MM.1S (cell line): ENCODE measurements at regions not wholly inside any gene's neighbourhood (a gene's known extent, or its start where the extent isn't known, plus 50 kb on each side); places are given as distances from the start of the nearest gene placed in this dataset.

Source experiments
- DNase-seq: peaks from one replicate; pipeline ENCODE4 v3.0.0-alpha.2; 2015
- H2AFZ ChIP-seq: fragments of 300-600 bp; sonication (generic); 2 replicates; pipeline ENCODE4 v1.6.0; 2016; ENCODE audit warnings: antibody characterized with exemption, low read length
- H3F3A ChIP-seq: fragments of 300-600 bp; sonication (generic); 2 replicates; pipeline ENCODE4 v1.6.1; 2016; ENCODE audit warnings: mild to moderate bottlenecking, antibody characterized with exemption, low read length, moderate library complexity, mixed read lengths; ENCODE audit not compliant: insufficient read depth
- H3K27ac ChIP-seq: fragments of 300-600 bp; sonication (generic); 2 replicates; pipeline ENCODE4 v1.5.1; 2016; ENCODE audit warnings: mild to moderate bottlenecking, low read length
- H3K27me3 ChIP-seq: fragments of 300-600 bp; sonication (generic); replicated peaks from 2 replicates; pipeline ENCODE4 v1.6.0; 2016; ENCODE audit warnings: low read length; ENCODE audit not compliant: insufficient read depth
- H3K36me3 ChIP-seq: fragments of 300-600 bp; sonication (generic); replicated peaks from 2 replicates; pipeline ENCODE4 v1.6.1; 2016; ENCODE audit warnings: mild to moderate bottlenecking, low read length, mixed read lengths; ENCODE audit not compliant: insufficient read depth
- H3K4me1 ChIP-seq: fragments of 300-600 bp; sonication (generic); 2 replicates; pipeline ENCODE4 v1.6.1; 2016; ENCODE audit warnings: low read length, mixed read lengths
- H3K4me2 ChIP-seq: fragments of 300-600 bp; sonication (generic); 2 replicates; pipeline ENCODE4 v1.6.0; 2016; ENCODE audit warnings: low read depth, low read length
- H3K4me3 ChIP-seq: fragments of 300-600 bp; sonication (generic); 2 replicates; pipeline ENCODE4 v1.5.1; 2016; ENCODE audit warnings: low read length, mixed read lengths
- H3K79me2 ChIP-seq: fragments of 300-600 bp; sonication (generic); 2 replicates; pipeline ENCODE4 v1.6.1; 2016; ENCODE audit warnings: mixed run types, low read length, mixed read lengths
- H3K9ac ChIP-seq: fragments of 300-600 bp; sonication (generic); 2 replicates; pipeline ENCODE4 v1.6.1; 2016; ENCODE audit warnings: low read length, mixed read lengths
- H3K9me2 ChIP-seq: fragments of 300-600 bp; sonication (generic); replicated peaks from 2 replicates; pipeline ENCODE4 v1.6.1; 2016; ENCODE audit warnings: mild to moderate bottlenecking, low read length, mixed read lengths; ENCODE audit not compliant: insufficient read depth
- H3K9me3 ChIP-seq: fragments of 300-600 bp; sonication (generic); replicated peaks from 2 replicates; pipeline ENCODE4 v1.6.1; 2016; ENCODE audit warnings: mild to moderate bottlenecking, low read length, mixed read lengths; ENCODE audit not compliant: insufficient read depth
- H4K20me1 ChIP-seq: fragments of 300-600 bp; sonication (generic); 2 replicates; pipeline ENCODE4 v1.6.1; 2016; ENCODE audit warnings: mild to moderate bottlenecking, low read length, moderate library complexity, mixed read lengths; ENCODE audit not compliant: insufficient read depth
- CTCF ChIP-seq: fragments of 300-600 bp; sonication (generic); IDR thresholded peaks from 2 replicates; pipeline ENCODE4 v1.5.1; 2016; ENCODE audit warnings: antibody characterized with exemption, low read length, mixed read lengths
- EZH2 ChIP-seq: fragments of 300-600 bp; sonication (generic); optimal IDR thresholded peaks from 2 replicates; pipeline ENCODE3; 2017; ENCODE audit warnings: low read depth, mild to moderate bottlenecking, antibody characterized with exemption, low read length, mixed read lengths
- EZH2phosphoT487 ChIP-seq: fragments of 300-600 bp; sonication (generic); IDR thresholded peaks from 2 replicates; pipeline ENCODE4 v1.6.1; 2018; ENCODE audit warnings: antibody characterized with exemption, low read length

- Histone ChIP-seq H3K9me3 (no peaks in the 10 kb centered on the region), H3K4me3 (no peak overlapping the region), H3K4me1 (no peaks in the 10 kb centered on the region), H3K27ac (no peak overlapping the region), H3K36me3 (no peaks in the 10 kb centered on the region), H3K79me2 (no peaks in the 10 kb centered on the region), H3K27me3 (no peaks in the 10 kb centered on the region), H3K4me2 (no peak overlapping the region), H2AFZ (no peak overlapping the region), H3K9me2 (no peaks in the 10 kb centered on the region), H4K20me1 (no peaks in the 10 kb centered on the region), H3K9ac (no peak overlapping the region), H3F3A (no peaks in the 10 kb centered on the region)
- DNase-seq, result no peak
- TF ChIP-seq EZH2 (no peak), EZH2phosphoT487 (no peak), CTCF (no peak)
These were observed 254.8 kb downstream of the MYCN start for GRCh38 chr2:16194931-16195680.

DNA sequence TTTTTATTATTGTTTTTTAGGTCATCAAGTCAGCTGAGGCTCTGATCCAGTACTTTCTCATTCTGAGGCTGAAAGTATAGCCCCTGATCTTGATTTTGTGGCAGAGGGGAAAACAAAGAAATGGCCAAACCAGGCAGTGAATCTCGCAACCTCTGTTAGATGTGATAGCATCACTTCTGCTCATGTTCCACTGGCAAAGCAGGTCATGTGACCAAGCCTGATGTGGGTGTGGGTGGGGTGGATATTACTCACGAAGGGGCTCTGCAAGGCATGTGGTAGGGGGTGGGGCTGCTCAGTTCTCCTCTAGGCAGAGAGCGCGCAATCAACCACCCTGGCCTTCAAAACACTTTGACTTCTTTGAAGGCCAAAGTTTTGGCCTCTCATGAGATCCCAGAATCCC is 254.2 kb downstream of the MYCN start:
- no peak overlapping the region for H3K9ac ChIP-seq
- H3K27ac ChIP-seq, result no peak overlapping the region
- no peak overlapping the region for H3K4me2 ChIP-seq
- TF ChIP-seq CTCF (no peak), EZH2 (no peak), EZH2phosphoT487 (no peak)
- H3K9me3 ChIP-seq, result no peaks in the 10 kb centered on the region
- no peaks in the 10 kb centered on the region for H4K20me1 ChIP-seq
- H2AFZ ChIP-seq, result no peak overlapping the region
- no peaks in the 10 kb centered on the region for H3K9me2 ChIP-seq
- H3K27me3 ChIP-seq, result no peaks in the 10 kb centered on the region
- DNase-seq, result no peak
- no peak overlapping the region for H3K4me3 ChIP-seq
- H3K79me2 ChIP-seq, result no peaks in the 10 kb centered on the region
- no peaks in the 10 kb centered on the region for H3K36me3 ChIP-seq
- H3K4me1 ChIP-seq, result no peaks in the 10 kb centered on the region
- no peaks in the 10 kb centered on the region for H3F3A ChIP-seq

DNA sequence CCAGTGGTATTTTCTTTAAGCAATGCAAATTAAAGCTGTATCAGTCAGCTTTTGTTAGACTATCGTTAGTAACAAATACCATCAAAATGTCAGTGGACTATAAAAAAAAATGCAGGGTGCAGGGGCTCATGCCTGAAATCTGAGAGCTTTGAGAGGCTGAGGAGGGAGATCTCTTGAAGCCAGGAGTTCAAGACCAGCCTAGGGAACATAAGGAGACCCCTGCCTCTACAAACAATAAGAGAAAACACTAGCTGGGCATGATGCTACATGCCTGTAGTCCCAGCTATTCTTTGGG is 253.7 kb downstream of the MYCN start:
- H3K4me3 ChIP-seq, result no peak overlapping the region
- no peaks in the 10 kb centered on the region for H3K9me2 ChIP-seq
- H3K9ac ChIP-seq, result no peak overlapping the region
- H4K20me1 ChIP-seq, result no peaks in the 10 kb centered on the region
- no peak overlapping the region for H2AFZ ChIP-seq
- no peak for TF ChIP-seq CTCF
- H3K27ac ChIP-seq, result no peak overlapping the region
- H3K36me3 ChIP-seq, result no peaks in the 10 kb centered on the region
- H3K4me1 ChIP-seq, result no peaks in the 10 kb centered on the region
- no peaks in the 10 kb centered on the region for H3K9me3 ChIP-seq
- H3K4me2 ChIP-seq, result no peak overlapping the region
- H3K79me2 ChIP-seq, result no peaks in the 10 kb centered on the region
- H3F3A ChIP-seq, result no peaks in the 10 kb centered on the region
- H3K27me3 ChIP-seq, result no peaks in the 10 kb centered on the region
- no peak for DNase-seq
